B cell (primary cell): ENCODE measurements at regions not wholly inside any gene's neighbourhood (a gene's known extent, or its start where the extent isn't known, plus 50 kb on each side); places are given as distances from the start of the nearest gene placed in this dataset.

Experiments used
- ATAC-seq: fragments of 200-7000 bp; cut with Tn5 transposase; one replicate; pipeline ENCODE4 v1.10.0; 2021; ENCODE audit warnings: low read depth, mild to moderate bottlenecking, moderate number of reproducible peaks, moderate library complexity
- CTCF ChIA-PET: fragments of 350-600 bp; sonication (Branson Sonifier 250); formaldehyde crosslinking; loops from one replicate; lab custom pipeline; 2021; ENCODE audit warnings: antibody characterized with exemption, inconsistent platforms; lab: Charles Lee
- POLR2A ChIA-PET: fragments of 350-600 bp; sonication (Branson Sonifier 250); formaldehyde crosslinking; loops from one replicate; lab custom pipeline; 2021; ENCODE audit warnings: antibody characterized with exemption; lab: Charles Lee
- DNase-seq: peaks from one replicate; pipeline ENCODE4 v3.0.0; 2013
- H2AFZ ChIP-seq: 2 replicates; pipeline ENCODE4 v1.6.1; 2012; ENCODE audit warnings: mild to moderate bottlenecking, low read depth, low read length; ENCODE audit not compliant: insufficient read depth, poor library complexity, severe bottlenecking
- H3K27ac ChIP-seq, 2 donors: 1 replicate in 1 of 2; 2 replicates in 1 of 2; pipeline ENCODE4 v1.5.1; 2012 to 2013; ENCODE audit warnings: low read length in 2 of 2, mild to moderate bottlenecking in 2 of 2, moderate library complexity in 1 of 2
- H3K27me3 ChIP-seq, 4 experiments: fragments of 200-600 bp in 1 of 4; sonication (generic) in 1 of 4; replicated peaks in 1 of 4; 1 replicate in 2 of 4; 2 replicates in 2 of 4; pipeline versions ENCODE4 v1.6.1 to v1.7.0; 2013 to 2016; ENCODE audit warnings: low read length in 3 of 4, mild to moderate bottlenecking in 2 of 4, mixed read lengths in 1 of 4, moderate library complexity in 1 of 4; ENCODE audit not compliant: insufficient read depth in 4 of 4, control insufficient read depth in 3 of 4; ENCODE audit errors: control extremely low read depth in 1 of 4
- H3K36me3 ChIP-seq, 2 experiments: replicated peaks in 1 of 2; 1 replicate in 1 of 2; 2 replicates in 1 of 2; pipeline versions ENCODE4 v1.6.1 to v1.7.1; 2013; ENCODE audit warnings: low read length in 1 of 2; ENCODE audit not compliant: insufficient read depth in 2 of 2, control insufficient read depth in 1 of 2; ENCODE audit errors: control extremely low read depth in 1 of 2, extremely low read depth in 1 of 2
- H3K4me1 ChIP-seq, 2 donors: fragments of 200-600 bp in 1 of 2; sonication (generic) in 1 of 2; 1 replicate in 1 of 2; 2 replicates in 1 of 2; pipeline versions ENCODE4 v1.5.1 to v1.6.1; 2013 to 2017; ENCODE audit warnings: low read length in 2 of 2; ENCODE audit not compliant: control insufficient read depth in 2 of 2, insufficient read depth in 2 of 2
- H3K4me2 ChIP-seq: replicated peaks from 2 replicates; pipeline ENCODE3; 2012; ENCODE audit warnings: mild to moderate bottlenecking, low read depth, low read length; ENCODE audit not compliant: poor library complexity, severe bottlenecking
- H3K4me3 ChIP-seq, 5 experiments: fragments of 200-600 bp in 1 of 5; sonication (generic) in 1 of 5; 1 replicate in 3 of 5; 2 replicates in 2 of 5; pipeline versions ENCODE4 v1.5.1 to v1.7.0; 2011 to 2016; ENCODE audit warnings: low read length in 4 of 5, mild to moderate bottlenecking in 4 of 5, low read depth in 2 of 5, control low read depth in 1 of 5, moderate library complexity in 1 of 5; ENCODE audit not compliant: insufficient read depth in 1 of 5; ENCODE audit errors: control extremely low read depth in 1 of 5, extremely low read depth in 1 of 5
- H3K79me2 ChIP-seq: fragments of 200-600 bp; sonication (generic); one replicate; pipeline ENCODE4 v1.6.0; 2016; ENCODE audit warnings: low read length; ENCODE audit not compliant: control insufficient read depth, insufficient read depth
- H3K9ac ChIP-seq: fragments of 200-600 bp; sonication (generic); 2 replicates; pipeline ENCODE4 v1.6.1; 2017; ENCODE audit warnings: mild to moderate bottlenecking, low read length, moderate library complexity
- H3K9me3 ChIP-seq, 3 donors: one replicate each; pipeline versions ENCODE4 v1.6.1 to v1.7.1; 2013; ENCODE audit warnings: low read length in 2 of 3; ENCODE audit not compliant: control insufficient read depth in 2 of 3, insufficient read depth in 1 of 3; ENCODE audit errors: control extremely low read depth in 1 of 3
- H4K20me1 ChIP-seq: 2 replicates; pipeline ENCODE4 v1.6.0; 2012; ENCODE audit warnings: mild to moderate bottlenecking, low read length; ENCODE audit not compliant: insufficient read depth, control insufficient read depth, poor library complexity, severe bottlenecking
- H3K27ac Mint-ChIP-seq: one replicate; pipeline ENCODE4 v1.8.0; 2021; ENCODE audit warnings: mixed read lengths
- H3K27me3 Mint-ChIP-seq: one replicate; pipeline ENCODE4 v1.8.0; 2021; ENCODE audit warnings: mixed read lengths
- H3K4me1 Mint-ChIP-seq: one replicate; pipeline ENCODE4 v1.8.0; 2021; ENCODE audit warnings: mixed read lengths
- H3K4me3 Mint-ChIP-seq: one replicate; pipeline ENCODE4 v1.8.0; 2021; ENCODE audit warnings: mixed read lengths
- H3K9me3 Mint-ChIP-seq: one replicate; pipeline ENCODE4 v1.8.0; 2022; ENCODE audit warnings: mixed read lengths; ENCODE audit not compliant: insufficient read depth
- EZH2 ChIP-seq: IDR thresholded peaks from 2 replicates; pipeline ENCODE4 v1.6.1; 2012; ENCODE audit warnings: borderline replicate concordance, low read depth, mild to moderate bottlenecking, moderate library complexity, low read length; ENCODE audit not compliant: insufficient read depth, poor library complexity, severe bottlenecking
- WGBS: methylation state at CpG from one replicate; pipeline ENCODE4 v1.1.5; 2013; ENCODE audit warnings: missing lambda C conversion rate; ENCODE audit not compliant: insufficient coverage; 5-methylcytosine and 5-hydroxymethylcytosine counted together
- intact Hi-C: fragments of 100-400 bp; cut with micrococcal nuclease; formaldehyde crosslinking; loops from one replicate; pipeline ENCODE4 v1.10.0; 2022
- TF ChIP-seq, protein P1 (sequence below): fragments of 200-600 bp; IDR thresholded peaks from one replicate; pipeline ENCODE4 v1.8.0; 2022; ENCODE audit warnings: antibody characterized with exemption, mild to moderate bottlenecking

DNA sequence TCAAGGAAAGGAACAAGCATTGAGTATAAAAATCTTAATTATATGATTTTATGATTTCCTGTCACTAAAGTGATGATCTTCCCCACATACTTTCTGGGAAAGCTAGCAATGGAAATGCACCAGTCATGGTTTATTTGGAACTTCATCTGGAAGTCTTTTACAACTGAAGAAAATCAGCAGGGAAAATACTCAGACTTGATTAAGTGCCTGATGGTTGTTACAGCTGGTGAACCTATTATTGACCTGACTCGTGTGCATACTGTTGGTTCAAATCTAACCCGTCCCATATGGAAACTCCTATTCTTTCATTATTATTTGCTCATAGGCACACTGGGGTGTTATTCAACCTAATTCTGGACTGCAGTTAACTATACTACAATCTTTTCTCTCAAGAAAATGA, 701.8 kb upstream of the CCDC54 start:
- ATAC-seq (no peak), DNase-seq (no peak)
- ChIA-PET CTCF (no interaction called here), POLR2A (no interaction called here)
- Mint-ChIP-seq H3K27ac (no peak overlapping the region), H3K4me1 (no peaks in the 10 kb centered on the region), H3K9me3 (no peaks in the 10 kb centered on the region), H3K27me3 (no peaks in the 10 kb centered on the region), H3K4me3 (no peak overlapping the region)
- Histone ChIP-seq H3K4me1 (no peaks in the 10 kb centered on the region), H2AFZ (no peak overlapping the region), H3K4me2 (no peak overlapping the region), H4K20me1 (no peaks in the 10 kb centered on the region), H3K27me3 (peaks cover 0 to 3% (median 0%) of the 10 kb centered on the region in 4 experiments), H3K4me3 (no peak overlapping the region), H3K9me3 (no peaks in the 10 kb centered on the region), H3K36me3 (no peaks in the 10 kb centered on the region), H3K27ac (no peak overlapping the region), H3K79me2 (no peaks in the 10 kb centered on the region), H3K9ac (no peak overlapping the region)
- no CpG with 5 or more reads among the region's 2 CpGs for WGBS
- intact Hi-C loops, result no loop called here
- TF ChIP-seq, protein P1, sequence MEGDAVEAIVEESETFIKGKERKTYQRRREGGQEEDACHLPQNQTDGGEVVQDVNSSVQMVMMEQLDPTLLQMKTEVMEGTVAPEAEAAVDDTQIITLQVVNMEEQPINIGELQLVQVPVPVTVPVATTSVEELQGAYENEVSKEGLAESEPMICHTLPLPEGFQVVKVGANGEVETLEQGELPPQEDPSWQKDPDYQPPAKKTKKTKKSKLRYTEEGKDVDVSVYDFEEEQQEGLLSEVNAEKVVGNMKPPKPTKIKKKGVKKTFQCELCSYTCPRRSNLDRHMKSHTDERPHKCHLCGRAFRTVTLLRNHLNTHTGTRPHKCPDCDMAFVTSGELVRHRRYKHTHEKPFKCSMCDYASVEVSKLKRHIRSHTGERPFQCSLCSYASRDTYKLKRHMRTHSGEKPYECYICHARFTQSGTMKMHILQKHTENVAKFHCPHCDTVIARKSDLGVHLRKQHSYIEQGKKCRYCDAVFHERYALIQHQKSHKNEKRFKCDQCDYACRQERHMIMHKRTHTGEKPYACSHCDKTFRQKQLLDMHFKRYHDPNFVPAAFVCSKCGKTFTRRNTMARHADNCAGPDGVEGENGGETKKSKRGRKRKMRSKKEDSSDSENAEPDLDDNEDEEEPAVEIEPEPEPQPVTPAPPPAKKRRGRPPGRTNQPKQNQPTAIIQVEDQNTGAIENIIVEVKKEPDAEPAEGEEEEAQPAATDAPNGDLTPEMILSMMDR, result no peak
- no peak for TF ChIP-seq EZH2

DNA sequence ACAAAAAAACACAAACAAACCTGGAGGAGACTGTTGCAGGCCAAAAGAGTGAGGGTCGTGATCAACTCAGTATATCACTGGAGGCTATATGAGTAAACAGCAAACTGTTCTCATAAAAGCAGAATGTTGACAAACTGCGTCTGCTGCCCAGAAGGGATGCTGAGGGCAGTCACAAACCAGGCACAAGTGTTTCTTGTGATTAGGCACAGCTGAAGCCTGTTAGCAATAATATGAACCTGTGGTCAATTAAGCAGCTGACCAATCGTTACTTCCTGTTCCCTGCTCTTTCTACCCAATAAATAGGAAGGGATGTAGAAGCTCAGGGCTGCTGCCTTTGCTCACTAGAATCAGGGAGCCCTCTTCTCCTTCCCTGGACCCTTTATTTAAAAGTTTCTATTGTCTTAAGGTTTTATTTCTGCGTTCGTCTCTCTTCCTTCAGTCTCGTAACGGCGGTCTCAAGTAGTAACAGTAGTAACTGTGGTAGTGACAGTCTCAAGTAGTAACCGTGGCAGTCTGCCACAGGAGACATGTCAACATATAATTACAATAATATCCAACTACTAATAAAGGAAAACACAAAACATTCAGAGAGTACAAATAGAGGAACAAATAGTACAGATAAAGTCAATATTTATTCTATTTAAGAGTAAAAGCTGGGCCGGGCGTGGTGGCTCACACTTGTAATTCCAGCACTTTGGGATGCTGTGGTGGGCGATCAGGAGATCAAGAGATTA, 698.4 kb upstream of the CCDC54 start:
- no peak overlapping the region for H3K4me3 Mint-ChIP-seq
- POLR2A ChIA-PET, result no interaction called here
- TF ChIP-seq, protein P1, result no peak
- TF ChIP-seq EZH2, result no peak

More for the DNA sequence above, 698.4 kb upstream of the CCDC54 start:
- DNase-seq, result no peak
- WGBS, result 79% methylated on average over 2 of the region's 12 CpGs
- Histone ChIP-seq H3K36me3 (no peaks in the 10 kb centered on the region), H3K4me1 (no peaks in the 10 kb centered on the region), H3K9me3 (no peaks in the 10 kb centered on the region), H3K27me3 (peaks cover 0 to 4% (median 0%) of the 10 kb centered on the region in 4 experiments), H3K4me3 (no peak overlapping the region), H3K4me2 (no peak overlapping the region), H3K79me2 (no peaks in the 10 kb centered on the region), H2AFZ (no peak overlapping the region), H3K9ac (no peak overlapping the region), H4K20me1 (no peaks in the 10 kb centered on the region), H3K27ac (no peak overlapping the region)
- intact Hi-C loops, result no loop called here
- Mint-ChIP-seq H3K9me3 (no peaks in the 10 kb centered on the region), H3K27me3 (no peaks in the 10 kb centered on the region), H3K4me1 (no peaks in the 10 kb centered on the region), H3K27ac (no peak overlapping the region)
- no peak for ATAC-seq
- CTCF ChIA-PET, result no interaction called here
